ENCODE measurements at regions not wholly inside any gene's neighbourhood (a gene's known extent, or its start where the extent isn't known, plus 50 kb on each side); places are given as distances from the start of the nearest gene placed in this dataset.

GRCh38 chr6:105786449-105786848 lies 299.7 kb upstream of the PRDM1 start:
- DNase-seq = no peak

GRCh38 chr6:105785066-105785811 lies 300.9 kb upstream of the PRDM1 start:
- no peak for DNase-seq

DNA sequence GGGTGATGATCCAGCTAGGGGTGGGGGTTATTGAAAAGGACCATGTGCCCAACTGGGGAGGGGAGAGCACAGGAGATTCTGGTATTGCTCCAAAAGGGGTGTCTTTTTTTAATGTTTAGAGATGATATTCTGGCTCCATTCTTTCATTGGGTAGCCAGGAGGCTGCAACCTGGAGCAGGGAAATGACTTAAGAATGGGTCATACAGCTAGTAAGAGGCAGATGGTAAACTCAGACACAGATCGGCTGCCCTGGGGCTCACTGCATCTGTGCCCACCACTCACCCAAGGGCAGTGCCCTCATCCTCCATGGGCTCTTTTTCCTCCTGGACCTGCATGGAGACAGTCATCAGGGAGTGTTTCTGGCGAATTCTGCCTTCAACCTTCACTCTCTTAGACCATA lies 302.0 kb upstream of the PRDM1 start:
- no peak for DNase-seq

DNA sequence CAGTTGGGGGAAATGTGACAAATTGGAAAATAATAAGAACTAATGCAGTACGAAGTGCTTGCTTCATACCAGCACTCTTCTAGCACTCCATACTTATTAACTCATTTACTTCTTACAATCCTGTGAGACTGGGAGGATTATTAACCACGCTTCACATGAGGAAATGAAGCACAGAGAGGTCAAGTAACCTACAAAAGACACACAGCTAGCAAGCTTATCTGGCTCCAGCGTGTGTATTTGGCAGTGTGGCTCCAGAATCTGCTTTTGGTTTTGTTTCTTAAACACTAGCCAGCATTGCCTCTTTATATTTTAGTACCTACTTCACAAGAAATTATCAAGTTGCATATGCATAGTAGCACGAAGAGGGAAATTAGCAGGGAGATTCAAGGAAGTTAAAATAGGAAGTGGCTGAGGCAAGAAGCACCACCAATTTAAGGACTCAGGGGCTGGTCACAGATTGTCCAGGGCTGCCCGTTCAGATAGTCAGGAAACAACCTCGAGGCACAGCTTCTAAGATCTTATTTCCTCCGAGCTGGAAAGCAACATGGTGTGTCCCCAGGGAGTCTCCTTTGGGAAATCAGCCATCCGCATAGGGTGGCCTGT lies 302.7 kb upstream of the PRDM1 start:
- no peak for DNase-seq

- DNase-seq = no peak
Measured at GRCh38 chr6:105781915-105782314, 304.2 kb upstream of the PRDM1 start.

DNA sequence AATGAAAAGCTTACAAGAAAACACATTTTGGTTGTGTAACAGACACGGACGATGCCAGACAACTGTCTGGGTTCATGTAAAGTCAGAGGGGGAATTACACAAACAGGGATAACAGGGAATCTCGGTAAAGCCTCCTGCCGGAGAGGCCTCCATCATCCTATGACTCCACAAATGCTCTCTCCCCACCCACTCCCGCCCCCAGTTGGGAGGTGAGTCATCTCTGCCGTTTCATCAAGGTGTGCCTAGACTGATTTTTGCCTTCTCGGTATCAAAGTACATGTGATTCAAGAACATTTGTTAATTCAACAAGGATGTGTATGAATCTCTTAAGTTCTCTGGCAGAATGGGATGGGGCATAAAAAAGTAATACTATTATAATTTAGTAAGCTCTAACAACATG lies 304.9 kb upstream of the PRDM1 start:
- no peak for DNase-seq

- no peak for DNase-seq
Measured at GRCh38 chr6:105780146-105780860, 305.8 kb upstream of the PRDM1 start.

DNA sequence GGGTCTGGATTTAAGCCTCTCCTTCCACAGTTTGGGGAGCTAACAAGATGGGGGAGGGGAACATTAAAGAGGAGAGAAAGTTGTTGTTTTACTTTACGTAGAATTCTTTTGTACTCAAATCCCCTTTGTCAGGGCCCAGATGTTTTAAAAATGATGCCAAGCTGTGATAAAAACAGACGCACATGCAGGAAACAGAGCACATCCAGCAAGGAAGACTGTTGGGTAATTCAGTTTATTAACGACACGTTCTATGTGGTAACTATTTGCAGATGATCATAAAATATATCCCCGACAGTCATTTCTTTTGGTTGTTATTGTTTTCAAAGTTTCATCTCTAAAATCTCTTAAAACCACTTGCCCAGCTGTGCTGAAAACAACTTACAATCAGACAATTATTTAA lies 307.0 kb upstream of the PRDM1 start:
- DNase-seq = no peak

- no peak for DNase-seq
Measured at GRCh38 chr6:105775095-105775494, 311.0 kb upstream of the PRDM1 start.

DNA sequence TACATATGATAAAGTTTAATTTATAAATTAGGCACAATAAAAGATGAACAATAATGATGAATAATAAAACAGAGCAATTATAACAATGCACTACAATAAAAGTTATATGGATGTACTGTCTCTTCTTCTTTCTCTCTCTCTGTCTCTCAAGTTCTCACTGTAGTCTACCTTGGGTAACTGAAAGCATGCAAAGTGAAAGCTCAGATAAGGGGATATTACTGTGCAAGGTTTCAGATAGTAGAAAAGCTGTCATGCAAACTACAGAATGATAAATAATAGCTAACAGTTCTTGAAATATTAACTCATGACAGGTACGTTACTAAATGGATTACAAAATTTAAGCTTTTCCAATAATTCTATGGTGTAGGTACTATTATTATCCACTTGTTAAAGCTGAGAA lies 311.9 kb upstream of the PRDM1 start:
- no peak for DNase-seq

DNA sequence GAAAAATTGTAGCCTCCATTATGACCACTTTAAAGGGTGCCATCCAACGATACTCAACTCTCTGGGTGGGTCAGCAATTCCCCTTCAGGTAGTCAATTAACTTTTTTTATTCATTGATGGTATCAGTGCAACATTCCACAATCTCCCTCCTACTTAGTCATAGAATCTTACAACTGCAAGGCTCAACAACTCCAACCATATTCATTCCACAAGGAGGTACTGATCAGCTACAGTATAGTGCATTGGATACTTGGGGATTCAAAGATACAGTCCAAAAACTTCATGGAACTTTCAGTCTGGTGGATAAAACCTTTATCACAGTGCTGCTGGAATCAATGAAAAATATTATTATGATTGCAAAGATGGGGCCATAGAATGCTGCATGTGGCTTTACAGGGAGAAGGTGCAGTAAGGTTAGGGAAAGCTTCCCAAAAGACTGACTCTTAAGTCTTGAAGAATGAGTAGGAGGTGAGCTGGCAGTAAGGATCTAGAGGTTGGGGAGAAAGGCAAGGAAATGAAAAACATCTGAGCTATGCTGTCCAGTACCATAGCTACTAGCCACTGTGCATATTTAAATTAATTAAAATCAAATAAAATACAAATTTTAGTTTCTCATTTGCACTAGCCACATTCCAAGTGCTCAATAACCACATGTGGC lies 314.7 kb upstream of the PRDM1 start:
- DNase-seq = no peak

GRCh38 chr6:105769987-105770386 lies 316.1 kb upstream of the PRDM1 start:
- DNase-seq = no peak

DNA sequence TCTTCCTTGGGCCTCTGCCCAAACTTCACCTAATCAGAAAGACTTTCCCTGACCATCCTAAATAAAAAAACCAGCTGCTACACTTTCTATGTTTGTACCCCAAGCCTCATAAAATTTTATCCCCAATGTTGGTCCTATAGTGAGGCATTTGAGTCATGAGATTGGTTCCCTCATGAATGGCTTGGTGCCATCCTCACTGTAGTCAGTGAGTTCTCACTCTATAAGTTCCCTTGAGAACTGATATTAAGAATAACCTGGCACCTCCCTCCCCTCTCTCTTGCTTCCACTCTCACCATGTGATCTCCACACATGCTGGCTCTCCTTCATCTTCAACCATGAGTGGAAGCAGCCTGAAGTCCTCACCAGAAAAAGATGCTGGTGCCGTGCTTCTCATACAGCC lies 316.9 kb upstream of the PRDM1 start:
- DNase-seq = no peak

- no peak for DNase-seq
Measured at GRCh38 chr6:105767541-105767940, 318.6 kb upstream of the PRDM1 start.

DNA sequence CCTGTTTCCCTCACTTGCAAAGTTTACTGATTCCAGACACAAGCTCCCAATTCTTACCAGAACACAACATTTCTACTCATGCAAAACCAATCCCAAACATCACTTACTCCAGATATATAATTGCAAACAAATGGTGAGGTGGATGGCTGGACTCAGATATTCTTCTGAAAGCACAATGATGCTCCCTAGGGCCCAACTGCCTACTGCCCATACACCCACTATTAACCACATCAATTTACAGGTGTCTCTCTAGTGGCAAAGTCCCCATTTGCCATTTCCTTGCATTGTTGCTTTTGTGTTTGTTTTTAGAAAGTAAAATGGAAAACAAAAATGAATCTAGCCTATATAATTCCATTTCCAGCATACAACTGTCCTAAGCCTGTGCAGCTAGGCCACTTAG lies 320.9 kb upstream of the PRDM1 start:
- DNase-seq = no peak

- no peak for DNase-seq
Measured at GRCh38 chr6:105764315-105764714, 321.8 kb upstream of the PRDM1 start.

- DNase-seq = no peak
Measured at GRCh38 chr6:105763866-105764265, 322.3 kb upstream of the PRDM1 start.

GRCh38 chr6:105760746-105761145 lies 325.4 kb upstream of the PRDM1 start:
- no peak for DNase-seq

- no peak for DNase-seq
Measured at GRCh38 chr6:105759946-105760345, 326.2 kb upstream of the PRDM1 start.

DNA sequence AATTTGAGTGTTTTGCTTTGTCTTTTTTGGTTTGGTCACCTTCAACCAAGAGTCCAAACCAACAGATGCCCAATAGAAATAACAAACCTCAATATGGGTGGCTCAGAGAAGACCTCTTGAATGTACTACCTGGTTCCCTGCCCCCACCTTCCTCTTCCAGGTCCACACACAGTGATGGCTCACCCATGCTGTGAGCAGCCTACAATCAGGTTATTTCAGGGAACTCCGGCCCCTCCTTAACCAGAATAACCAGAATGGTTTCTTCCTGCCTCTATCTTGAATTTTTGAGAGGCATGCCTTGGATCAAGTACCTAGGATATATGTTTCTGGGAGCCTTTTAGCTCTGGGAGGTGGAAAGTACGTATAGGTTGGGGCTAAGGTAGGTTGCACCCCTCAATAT lies 327.1 kb upstream of the PRDM1 start:
- DNase-seq = no peak

DNA sequence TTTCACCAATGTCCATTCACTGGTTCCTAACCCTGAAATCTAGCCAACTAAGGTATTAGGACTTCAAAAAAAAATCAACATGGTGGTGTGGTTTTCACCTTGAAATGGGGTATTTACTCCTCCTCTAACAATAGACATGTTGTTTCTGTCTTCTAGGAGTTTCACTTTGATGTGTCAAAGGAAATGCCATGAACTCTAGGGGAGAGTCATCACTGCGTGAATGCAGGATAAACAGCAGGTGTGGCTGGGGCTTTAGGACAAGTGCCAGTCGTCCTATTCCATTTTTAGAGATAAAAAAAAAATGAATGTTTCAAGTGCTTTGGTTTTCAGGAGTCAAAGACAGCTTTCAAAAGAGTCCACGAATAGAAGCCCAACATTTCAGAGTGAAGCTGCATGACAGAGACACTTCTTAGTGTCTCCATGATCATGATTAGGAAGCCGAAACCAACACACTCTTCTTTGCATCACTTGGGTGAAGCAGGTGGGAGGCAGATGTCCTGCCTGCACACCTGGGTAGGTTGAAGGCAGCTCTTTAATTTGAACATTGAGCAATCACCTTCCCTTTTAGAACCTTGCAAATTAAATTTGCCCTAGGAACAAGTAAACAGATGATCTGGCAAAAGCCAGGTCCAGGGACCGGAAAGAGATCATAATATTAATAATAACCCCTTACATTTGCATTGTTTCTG lies 328.5 kb upstream of the PRDM1 start:
- DNase-seq = no peak

DNA sequence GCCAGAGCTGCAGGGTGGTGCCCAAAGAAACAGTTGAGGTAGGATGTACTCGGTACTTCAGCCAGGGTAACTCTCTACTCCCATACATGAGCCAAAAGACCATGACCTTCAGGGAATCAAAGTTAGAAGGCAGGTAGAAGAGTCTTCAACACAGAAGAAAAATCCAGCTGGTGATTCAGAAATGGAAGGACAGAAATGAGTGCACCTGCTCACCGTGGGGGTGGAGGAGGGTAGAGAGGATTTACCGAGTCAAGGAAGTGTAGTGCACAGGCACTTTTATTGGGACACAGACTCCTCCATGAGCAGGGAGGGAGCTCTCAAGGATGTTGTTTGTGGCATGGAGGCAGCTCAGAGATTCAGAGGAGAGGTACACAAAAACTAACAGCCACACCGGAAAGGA lies 330.3 kb upstream of the PRDM1 start:
- DNase-seq = no peak

DNA sequence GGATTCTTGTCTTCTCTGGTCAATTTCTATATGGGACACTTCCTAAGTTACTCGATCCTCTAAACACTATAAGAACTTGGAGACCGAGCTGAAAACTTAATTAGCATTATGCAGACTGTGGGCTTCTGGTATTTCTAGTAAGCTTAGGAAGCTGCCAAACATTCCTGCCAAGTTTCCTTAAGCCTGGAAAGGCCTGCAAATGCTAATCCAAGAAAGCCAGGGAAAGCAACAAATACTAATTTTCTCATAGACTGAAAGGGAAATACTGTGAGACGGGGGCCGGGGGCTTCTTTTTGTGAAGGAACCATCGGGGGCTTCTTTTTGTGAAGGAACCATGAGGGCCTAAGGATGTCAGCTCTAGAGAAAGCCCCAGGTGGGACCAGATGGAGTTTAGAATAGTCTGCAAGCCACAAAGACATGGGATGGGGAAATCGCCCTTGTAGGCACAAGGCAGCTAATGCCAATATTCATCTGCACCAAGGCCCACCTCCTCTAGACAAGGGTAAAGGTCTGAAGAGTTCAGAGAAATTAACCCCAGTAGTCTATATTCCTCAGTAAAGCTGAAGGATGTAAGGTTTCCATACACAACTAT lies 332.4 kb upstream of the PRDM1 start:
- DNase-seq = no peak

Data from SHP77 (cell line).